HG02759 (cell line): ENCODE measurements at regions not wholly inside any gene's neighbourhood (a gene's known extent, or its start where the extent isn't known, plus 50 kb on each side); places are given as distances from the start of the nearest gene placed in this dataset.
"Not testable (repeated sequence)": the region's sequence is repeated elsewhere in the genome, so short reads cannot be mapped to it uniquely, and the experiment has no call there.

Experiments used
- ATAC-seq: cut with Tn5 transposase; IDR thresholded peaks from one replicate; pipeline ENCODE4 v1.9.1; 2021; ENCODE audit warnings: mild to moderate bottlenecking, moderate library complexity; ENCODE audit not compliant: unreplicated experiment

- ATAC-seq: no peak
Measured at GRCh38 chr4:118586357-118586790, 98.8 kb upstream of the METTL14 start.

- ATAC-seq: no peak
Measured at GRCh38 chr4:118587116-118587831, 97.9 kb upstream of the METTL14 start.

- no peak for ATAC-seq
Measured at GRCh38 chr4:118587946-118588345, 97.2 kb upstream of the METTL14 start.

GRCh38 chr4:118589471-118590055, 95.6 kb upstream of the METTL14 start:
- ATAC-seq: no peak

- peak; percentile 99 for ATAC-seq
Measured at GRCh38 chr4:118591339-118592046, 93.7 kb upstream of the METTL14 start.

- not testable (repeated sequence) for ATAC-seq
Measured at GRCh38 chr4:118592289-118592688, 92.9 kb upstream of the METTL14 start.

- not testable (repeated sequence) for ATAC-seq
Measured at GRCh38 chr4:118595883-118596282, 89.3 kb upstream of the METTL14 start.

- not testable (repeated sequence) for ATAC-seq
Measured at GRCh38 chr4:118625097-118625496, 60.1 kb upstream of the METTL14 start.

GRCh38 chr4:118629697-118630096, 55.5 kb upstream of the METTL14 start:
- not testable (repeated sequence) for ATAC-seq

- not testable (repeated sequence) for ATAC-seq
Measured at GRCh38 chr4:118630897-118631296, 54.3 kb upstream of the METTL14 start.

- not testable (repeated sequence) for ATAC-seq
Measured at GRCh38 chr4:118631321-118632050, 53.7 kb upstream of the METTL14 start.

GRCh38 chr4:118633476-118633875, 51.7 kb upstream of the METTL14 start:
- not testable (repeated sequence) for ATAC-seq

- not testable (repeated sequence) for ATAC-seq
Measured at GRCh38 chr4:118634126-118634875, 50.9 kb upstream of the METTL14 start.
